HG03103 (cell line): ENCODE measurements at regions not wholly inside any gene's neighbourhood (a gene's known extent, or its start where the extent isn't known, plus 50 kb on each side); places are given as distances from the start of the nearest gene placed in this dataset.
A peak's percentile ranks its signal among the peaks of the same experiment; 100 is the strongest.
"Not testable (repeated sequence)": the region's sequence is repeated elsewhere in the genome, so short reads cannot be mapped to it uniquely, and the experiment has no call there.

Experiments used
- ATAC-seq: cut with Tn5 transposase; IDR thresholded peaks from one replicate; pipeline ENCODE4 v1.9.1; 2021; ENCODE audit warnings: low read depth; ENCODE audit not compliant: unreplicated experiment

DNA sequence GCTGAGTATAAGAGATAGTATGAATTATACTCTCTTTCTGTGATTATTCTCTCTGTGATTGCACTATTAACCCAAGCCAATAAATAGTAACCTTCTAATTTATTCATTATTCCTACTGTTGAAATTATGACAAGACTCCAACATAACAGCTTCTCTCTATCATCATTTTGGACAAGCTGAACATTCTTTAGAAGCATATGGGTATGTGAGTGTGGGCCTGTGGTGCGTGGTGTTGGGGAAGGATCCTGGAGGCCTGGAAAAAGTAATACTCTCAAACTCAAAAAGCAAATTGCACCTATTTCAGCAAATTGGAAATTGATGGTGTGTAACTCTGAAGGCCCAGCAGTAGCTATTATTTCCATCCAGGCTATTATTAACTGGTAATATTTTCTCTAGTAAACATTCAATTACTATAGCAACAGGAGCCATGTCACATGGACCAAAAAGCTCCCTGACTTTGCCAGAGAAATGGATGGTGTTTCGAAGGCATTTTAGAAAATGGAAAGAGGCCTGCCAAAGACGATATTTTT lies 502.8 kb downstream of the LTN1 start:
- no peak for ATAC-seq

DNA sequence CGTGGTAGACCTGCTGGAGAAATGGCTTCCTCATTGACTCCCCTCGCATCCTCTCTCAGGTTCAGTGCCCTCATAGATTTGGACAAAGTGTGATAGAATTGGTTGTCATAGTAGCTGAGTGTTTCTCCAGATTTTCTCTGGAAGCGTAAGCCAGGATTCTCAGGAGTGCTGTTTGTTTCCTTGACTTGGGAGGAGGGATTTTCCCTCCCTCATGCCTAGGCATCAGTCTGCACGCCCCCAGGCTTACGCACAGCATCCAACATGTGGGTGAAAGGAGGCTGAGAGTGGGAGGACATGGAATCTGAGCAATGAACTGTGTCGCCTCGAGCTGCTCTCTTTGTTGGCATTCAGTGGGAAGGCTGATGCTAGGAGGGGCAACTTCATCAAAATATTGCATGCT lies 503.5 kb downstream of the LTN1 start:
- ATAC-seq, result no peak

DNA sequence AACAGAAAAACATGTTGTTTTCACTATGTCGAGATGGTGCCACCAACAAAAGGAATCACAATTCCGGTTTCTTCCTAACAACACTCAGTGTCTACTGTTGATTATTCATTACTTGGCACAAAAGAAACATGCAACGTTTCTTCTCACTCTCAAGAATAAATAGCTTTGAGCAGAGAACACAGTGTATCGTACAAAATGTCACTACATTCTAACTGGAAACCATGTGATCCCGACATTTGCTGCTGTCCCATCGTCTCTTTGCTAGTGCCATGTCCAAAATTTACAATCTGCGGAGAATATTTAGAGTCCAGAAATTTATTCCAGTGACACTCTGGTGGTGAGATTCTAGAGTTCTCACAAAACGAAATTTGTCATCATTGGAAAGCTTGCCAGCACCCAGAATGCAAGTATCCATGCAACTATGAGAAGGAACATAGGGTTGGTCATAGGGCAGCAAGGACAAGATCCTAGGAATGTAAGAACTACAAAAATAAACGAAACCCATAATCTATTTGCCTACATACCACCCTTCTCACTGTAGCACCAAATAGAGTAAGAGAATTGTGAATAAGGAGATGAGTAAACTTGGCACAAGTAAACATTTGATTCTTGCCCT lies 505.1 kb downstream of the LTN1 start:
- ATAC-seq, result no peak

DNA sequence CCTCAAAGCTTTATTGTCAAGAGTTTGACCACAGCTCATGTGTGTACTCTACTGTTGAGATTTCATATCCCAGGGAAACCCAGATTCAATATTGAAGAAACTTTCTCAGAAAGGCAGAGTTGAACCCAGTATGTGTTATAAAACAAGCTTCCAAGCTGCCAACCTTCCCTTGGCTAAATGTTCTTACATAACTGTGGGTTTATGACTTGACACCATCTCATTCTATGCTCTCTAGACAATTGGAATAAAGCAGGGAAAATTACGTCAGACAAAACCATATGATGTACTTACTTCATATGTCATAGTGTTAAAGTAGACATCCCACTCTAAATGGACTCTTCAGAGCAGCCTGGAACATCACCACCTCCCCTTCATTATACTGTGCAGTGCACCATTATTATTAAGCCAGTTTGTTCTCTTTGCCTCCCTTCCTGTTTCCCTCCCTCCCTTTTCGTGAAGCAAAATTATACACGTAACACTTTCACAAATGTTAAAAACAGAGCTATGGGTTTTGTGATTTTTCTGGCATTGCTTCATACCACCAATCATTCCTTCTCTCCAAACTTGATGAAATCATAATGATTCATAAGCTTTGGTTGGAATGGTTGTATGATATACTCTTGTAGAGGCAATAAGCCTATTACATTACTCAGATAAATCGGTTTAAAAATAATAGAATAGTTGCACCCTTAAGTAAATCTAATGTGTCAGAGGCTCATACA lies 507.2 kb downstream of the LTN1 start:
- ATAC-seq, result no peak

DNA sequence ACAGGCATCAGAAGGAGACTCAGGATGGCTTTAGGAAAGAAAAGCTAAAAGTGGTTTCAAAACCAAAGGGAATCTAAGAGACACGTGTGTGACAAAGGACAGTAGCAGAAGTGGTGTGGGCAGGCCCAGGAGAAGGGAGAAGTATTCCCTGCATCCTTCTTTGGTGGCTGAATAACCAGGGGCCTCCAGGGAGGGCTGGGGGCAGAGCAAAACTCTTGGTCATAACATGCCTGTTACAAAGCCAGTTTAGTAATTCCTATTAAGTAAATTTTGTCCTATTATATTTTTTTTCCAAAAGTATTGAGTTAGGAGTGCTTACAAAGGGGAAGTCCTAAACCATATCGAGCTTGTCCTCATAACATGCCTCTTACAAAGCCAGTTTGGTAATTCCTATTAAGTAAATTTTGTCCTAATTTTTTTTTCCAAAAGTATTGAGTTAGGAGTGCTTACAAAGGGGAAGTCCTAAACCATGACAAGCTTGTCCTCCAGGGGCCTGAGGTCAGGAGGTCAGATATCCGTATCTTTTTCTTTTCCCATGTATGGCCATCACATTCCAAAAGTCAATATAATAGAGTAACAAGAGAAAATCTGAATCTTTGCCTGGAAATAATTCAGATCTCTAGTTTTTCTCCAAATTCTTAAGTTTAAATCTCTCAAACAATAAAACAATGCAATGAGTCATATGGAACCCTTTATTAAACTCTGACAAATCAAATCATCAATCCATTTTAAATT lies 509.2 kb downstream of the LTN1 start:
- no peak for ATAC-seq

DNA sequence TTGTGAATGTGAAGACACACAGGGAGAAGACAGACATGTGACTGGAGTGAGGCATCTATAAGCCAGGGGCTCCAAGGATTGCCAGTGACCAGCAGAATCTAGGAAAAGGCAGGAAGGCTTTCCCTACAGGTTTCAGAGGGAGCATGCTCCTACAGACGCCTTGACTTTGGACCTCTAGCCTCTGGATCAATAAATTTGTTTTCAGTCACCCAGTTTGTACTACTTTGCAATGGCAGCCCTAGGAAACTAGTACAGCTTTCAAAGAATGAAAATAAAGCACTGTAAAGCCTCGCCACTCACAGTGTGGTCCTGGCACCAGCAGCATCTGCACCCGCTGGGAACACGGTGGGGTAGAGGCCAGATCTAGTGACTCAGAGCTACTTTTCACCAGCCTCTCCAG lies 510.0 kb downstream of the LTN1 start:
- no peak for ATAC-seq

DNA sequence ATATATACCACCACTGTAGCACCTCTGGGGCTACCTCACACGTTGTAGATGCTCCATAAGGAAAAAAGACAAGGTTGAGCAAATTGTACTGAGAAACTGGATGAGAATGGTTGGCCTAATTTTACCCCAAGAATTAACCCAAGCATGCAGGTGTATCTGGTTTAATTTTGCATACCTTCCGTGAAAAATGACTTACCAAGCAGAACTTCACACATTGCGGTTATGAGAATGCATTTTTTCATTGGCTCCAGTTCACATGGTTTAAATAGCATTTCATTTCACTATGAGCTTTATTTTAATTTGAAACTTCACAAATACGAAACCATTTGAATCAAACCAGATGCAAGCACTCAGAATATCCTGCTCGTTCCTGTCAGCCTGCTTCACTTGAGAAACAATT lies 512.2 kb downstream of the LTN1 start:
- ATAC-seq, result no peak

DNA sequence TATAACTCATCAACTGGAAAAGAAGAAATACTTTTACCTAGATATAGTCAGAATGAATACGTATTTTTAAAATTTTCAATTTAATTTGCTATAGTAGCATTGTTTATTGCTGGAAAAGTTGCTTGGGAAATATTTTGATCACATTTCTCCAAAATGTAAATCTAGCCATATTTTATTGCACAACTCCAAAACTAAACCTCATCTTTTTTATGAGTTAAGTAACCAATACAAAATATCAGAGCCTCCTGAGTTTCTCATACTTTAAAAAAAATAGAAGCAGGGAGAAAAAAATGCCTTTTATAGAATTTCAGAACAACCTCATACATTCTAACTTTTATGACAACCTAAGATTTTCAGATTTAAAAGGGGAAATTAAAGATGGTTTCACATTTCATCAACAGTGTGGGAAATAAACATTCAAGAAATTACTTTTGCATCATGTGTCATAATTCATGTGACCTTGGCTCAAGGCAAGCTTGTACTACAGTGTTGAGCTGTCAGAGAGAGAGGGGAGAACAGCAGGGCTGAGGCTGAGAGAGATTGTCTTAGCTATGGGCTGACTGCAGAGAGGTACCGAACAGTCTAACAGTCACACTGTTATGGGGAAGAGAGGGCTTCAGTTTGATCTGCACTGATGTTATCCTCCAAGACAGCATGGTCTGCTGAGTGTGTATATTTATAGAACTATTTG lies 519.0 kb downstream of the LTN1 start:
- peak; percentile 71 for ATAC-seq

DNA sequence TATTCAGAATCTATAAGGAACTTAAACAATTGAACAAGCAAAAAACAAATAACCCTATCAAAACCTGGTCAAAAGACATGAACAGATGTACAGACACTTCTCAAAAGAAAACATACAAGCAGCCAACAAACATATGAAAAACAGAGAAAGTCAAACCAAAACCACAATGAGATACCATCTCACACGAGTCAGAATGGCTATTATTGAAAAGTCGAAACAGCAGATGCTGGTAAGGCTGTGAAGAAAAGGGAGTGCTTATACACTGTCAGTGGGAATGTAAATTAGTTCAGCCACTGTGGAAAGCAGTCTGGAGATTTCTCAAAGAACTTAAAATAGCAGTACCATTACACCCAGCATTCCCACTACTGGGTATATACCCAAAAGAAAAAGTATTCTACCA lies 520.1 kb downstream of the LTN1 start:
- ATAC-seq, result not testable (repeated sequence)

DNA sequence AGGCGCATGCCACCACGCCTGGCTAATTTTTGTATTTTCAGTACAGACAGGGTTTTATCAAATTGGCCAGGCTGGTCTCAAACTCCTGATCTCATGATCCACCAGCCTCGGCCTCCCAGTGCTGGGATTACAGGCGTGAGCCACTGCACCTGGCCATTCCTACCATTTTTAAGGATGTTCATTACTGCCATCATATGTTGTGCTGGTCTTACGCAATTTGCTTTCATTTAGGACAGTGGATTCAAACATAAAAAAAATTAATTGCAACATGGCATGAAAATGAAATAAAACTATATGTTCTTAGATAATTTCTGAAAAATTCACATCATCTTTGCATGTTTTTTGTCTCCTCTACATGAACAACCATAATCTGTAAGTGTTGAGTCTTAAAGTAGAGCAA lies 527.7 kb downstream of the LTN1 start:
- no peak for ATAC-seq

DNA sequence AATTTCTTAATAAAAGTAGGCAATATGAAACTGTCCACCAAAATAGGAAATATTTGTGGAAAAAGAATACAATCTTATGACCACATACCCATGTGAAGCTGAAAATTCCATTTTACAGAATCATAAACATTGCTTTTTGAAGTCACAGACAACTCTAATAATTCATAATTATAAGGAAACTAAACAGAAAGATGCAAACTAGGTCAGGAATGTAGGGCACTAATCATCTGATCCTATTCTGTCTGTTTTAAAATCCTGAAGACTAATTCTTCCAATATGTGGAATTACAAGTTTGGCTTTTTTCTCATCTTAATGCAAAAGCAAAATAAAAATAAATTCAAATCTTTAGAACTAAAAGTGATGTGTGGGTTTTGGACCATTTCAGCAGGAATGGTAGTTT lies 528.6 kb downstream of the LTN1 start:
- no peak for ATAC-seq

DNA sequence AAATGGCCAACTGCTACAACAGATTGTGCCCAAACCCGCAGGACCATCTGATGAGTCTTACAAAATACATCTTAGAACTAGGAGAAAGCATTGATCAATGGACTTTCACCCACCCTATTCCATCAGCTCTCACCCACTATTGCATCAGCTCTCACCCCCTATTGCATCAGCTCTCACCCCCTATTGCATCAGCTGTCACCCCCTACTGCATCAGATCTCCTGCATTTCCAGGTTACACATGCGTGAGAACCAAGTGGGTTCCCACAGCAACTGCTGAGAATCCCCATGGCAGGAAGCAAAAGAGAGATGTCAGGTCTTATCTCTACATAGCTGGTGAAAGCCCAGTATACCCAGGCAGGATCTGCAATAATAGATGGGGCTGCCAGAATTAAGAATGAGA lies 533.5 kb downstream of the LTN1 start:
- ATAC-seq, result no peak

DNA sequence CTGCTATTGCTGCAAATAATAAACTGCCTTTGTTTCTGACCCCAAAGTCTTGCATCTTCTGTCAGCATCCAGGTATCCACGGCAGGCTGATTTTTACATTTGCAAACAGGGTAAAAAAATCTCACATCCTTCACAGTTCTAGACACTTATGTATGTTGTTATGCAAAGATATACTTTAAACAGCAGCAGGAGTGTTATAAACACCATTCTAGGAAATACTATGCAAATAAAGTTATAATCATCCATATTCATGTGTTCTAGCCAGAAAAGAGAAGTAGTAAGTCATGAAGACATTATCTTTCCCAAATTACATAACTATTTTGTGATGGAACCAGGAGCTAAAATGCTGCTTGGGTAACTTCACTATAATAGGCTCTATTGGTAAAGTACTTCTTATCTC lies 534.2 kb downstream of the LTN1 start:
- no peak for ATAC-seq

DNA sequence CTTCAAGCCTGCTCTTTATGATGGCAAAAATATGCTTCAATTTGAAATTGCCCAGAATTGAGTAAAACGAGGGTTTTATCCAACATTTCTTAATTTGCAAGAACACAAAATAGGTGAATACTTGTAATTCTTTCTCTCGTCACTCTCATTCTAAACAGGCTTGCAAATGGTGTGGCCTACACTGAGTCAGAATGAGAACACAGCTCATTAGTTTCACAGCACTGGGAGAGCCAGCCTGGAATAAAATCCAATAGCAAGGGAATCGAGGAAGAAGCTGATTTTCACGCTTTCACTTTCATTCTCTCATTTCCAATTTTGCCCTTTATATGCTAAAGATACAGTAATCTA lies 537.5 kb downstream of the LTN1 start:
- no peak for ATAC-seq

DNA sequence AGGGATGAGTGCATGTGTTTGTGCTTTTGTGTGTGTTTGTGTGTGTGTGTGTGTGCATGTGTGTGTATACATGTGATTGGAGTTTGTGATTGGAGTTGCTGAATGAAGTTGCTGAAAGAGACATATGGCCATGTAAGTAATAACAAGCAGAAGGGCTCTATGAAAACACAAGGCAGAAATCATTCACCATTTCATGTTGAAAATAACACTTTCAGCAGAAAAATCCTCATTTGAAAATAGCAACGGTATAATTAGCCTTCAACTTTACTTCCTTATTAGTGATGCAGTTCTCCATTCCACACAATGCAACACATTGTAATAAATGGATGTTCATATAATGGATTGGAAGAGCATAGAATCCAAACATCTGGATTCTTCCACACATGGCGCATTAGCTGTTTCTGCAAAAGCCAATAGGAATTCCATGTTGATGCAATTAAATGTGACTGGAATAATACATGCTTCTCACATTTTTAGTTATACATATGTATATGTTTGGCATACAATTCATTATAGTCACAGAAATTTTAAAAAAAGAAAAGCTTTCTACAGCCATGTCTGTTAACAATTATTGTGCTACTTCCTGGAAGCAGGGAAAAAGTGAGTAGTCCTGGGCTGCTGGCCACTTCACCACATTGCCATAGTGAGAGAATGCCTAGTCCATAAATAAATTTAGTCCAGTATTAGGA lies 538.0 kb downstream of the LTN1 start:
- ATAC-seq, result no peak

DNA sequence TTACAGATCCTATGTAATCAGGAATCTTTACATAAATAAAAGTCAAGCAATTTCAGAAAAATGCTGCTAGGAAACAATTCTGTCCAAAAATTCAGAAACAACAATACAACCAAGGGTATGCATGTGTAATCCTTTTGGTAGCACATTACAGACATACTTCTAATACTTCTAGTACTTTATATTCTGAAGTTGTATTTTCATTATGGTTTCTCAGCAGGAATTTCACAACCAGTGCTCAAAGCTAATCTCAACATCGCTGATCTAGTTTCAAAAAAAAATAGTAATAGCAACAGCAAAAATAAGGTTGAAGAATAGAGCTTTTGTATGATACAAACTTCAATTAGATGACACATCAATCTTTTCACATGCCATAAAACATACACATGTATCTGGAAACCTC lies 545.2 kb downstream of the LTN1 start:
- no peak for ATAC-seq

DNA sequence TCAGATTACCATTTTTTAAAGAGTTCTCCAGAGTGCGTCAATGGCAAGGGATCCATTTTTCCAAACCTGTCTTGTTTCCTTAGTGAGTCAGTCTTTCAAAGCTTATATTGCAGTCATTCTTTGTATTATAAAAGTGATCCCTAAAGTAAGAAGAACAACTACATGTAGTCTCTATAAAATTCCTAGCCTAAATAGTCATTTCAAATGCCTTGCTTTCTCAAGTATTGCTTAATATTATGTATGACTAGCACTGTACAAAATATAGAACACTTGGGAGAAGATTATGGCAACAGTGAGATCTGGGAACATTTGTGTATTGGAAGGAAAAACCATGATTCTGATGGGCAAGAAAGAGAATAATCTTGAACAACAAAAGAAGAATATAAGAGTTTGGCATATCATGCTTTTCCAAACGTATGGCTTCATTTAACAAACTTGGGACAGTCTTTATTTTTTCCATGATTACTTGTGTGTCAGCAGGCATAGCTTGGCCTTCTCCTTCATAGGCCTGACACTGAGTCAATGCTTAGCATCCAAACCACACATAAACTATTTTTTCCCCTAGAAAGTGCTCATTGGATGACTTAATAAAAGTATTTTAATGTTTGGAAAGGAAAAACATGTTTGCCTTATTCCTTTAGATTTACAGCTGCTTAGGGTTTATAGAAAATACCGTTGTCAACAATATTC lies 547.4 kb downstream of the LTN1 start:
- no peak for ATAC-seq

DNA sequence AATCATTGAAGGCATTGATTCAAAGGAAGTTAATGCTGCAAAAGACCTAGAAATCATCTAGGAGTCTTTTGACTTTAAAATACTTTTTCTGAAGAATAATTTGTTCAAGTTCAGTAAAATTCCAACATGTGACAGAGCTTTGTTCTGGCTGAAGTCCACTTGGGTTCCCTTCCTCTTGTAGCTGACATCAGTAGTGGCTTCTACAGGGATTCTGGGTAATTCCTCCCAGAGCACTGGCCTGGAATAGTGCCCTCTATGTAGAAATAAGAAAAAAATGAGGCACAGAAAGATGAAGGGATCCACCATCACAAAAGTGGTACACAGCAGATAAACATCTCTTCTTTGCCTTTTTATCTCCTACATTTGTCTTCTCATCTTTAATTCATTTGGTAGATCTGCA lies 548.1 kb downstream of the LTN1 start:
- ATAC-seq, result no peak

DNA sequence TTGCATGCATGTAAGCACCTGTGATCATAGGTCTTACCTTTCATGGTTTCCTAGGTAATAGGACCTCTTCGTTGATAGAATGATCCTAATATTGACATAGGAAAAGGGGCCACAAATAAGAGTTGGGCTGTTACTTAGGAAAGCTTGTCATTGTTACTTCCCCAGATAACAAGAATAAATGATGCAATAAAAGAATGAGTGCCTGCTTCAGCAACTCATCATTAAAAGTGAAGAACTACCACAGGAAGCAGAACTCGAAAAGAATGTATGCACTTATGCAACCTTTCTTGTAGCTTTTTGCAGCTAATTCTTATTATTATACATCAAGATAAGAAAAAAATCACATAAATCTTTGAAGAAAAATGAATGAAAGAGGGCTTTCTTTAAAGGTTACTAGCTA lies 548.6 kb downstream of the LTN1 start:
- ATAC-seq, result no peak

DNA sequence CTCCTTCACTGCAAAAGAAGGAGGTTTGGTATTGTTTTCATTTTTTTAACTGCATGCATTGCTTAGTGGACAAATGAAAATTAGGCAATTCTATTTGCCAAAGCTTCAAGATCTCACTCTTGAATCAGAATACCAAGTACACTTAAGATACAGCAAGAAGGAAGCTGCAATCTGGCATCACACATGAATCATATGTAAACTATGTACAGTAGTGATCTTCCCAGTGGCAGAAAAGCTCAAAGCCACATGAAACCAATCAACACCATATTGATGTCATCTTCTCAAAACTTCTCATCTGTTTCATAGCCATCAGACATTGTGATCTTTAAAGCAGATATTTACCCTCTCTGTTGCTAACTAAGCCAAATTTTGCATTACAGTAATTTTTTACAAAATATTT lies 550.1 kb downstream of the LTN1 start:
- ATAC-seq, result no peak
